AG09319 (cell line): ENCODE measurements at regions not wholly inside any gene's neighbourhood (a gene's known extent, or its start where the extent isn't known, plus 50 kb on each side); places are given as distances from the start of the nearest gene placed in this dataset.

Source experiments
- DNase-seq: peaks from one replicate; pipeline ENCODE4 v3.0.0-alpha.2; 2010; ENCODE audit warnings: low read depth; ENCODE audit errors: extremely low read depth
- TF ChIP-seq, protein P1 (sequence below): IDR thresholded peaks from 2 replicates; pipeline ENCODE4 v1.5.1; 2011; ENCODE audit warnings: low read depth, mild to moderate bottlenecking, inconsistent platforms, low read length, moderate library complexity

DNA sequence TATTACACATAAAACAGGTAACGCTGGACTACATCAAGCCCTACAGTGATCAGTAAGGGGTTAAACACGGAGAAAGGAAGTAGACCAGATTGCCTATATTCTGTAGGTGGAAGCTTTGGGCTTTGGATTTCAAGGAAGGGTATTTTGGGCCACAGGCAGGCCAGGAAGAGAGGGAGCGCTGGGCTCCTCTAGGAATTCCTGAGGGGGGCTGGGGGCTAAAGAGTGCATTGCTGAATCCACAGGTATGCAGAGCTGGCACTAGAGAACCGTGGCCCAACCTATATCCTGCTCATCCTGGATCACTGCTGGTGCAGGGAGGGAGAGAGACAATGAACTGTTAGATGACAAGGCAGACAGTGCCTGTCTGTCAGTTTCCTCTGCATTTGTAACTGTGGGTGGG is 367.1 kb downstream of the CSNK1G3 start:
- TF ChIP-seq, protein P1, sequence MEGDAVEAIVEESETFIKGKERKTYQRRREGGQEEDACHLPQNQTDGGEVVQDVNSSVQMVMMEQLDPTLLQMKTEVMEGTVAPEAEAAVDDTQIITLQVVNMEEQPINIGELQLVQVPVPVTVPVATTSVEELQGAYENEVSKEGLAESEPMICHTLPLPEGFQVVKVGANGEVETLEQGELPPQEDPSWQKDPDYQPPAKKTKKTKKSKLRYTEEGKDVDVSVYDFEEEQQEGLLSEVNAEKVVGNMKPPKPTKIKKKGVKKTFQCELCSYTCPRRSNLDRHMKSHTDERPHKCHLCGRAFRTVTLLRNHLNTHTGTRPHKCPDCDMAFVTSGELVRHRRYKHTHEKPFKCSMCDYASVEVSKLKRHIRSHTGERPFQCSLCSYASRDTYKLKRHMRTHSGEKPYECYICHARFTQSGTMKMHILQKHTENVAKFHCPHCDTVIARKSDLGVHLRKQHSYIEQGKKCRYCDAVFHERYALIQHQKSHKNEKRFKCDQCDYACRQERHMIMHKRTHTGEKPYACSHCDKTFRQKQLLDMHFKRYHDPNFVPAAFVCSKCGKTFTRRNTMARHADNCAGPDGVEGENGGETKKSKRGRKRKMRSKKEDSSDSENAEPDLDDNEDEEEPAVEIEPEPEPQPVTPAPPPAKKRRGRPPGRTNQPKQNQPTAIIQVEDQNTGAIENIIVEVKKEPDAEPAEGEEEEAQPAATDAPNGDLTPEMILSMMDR, result no peak
- DNase-seq, result no peak

DNA sequence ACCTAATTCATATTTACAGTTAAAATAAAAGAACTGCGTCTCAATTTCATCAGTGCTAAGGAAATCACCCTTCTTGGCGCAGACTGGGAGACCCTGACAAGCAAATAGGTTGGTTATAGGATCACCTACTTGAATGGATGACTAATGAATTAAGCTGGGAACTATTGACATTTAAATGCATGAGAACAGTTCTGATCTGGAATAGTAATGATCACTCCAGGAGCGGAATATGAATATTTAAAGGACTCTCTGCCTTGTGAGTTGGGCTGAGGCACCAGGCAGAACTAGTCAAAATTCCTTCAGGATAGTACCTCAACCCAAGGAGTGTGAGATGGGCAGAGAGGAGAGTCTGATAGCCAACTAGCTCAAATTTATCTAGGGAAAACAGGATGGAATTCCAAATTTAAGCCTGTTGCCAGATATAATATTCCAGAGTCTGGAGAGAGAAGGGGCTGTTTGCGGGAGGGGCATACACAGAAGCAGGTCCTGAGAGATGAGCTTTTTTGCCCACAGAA is 364.4 kb downstream of the CSNK1G3 start:
- TF ChIP-seq, protein P1, result no peak

DNA sequence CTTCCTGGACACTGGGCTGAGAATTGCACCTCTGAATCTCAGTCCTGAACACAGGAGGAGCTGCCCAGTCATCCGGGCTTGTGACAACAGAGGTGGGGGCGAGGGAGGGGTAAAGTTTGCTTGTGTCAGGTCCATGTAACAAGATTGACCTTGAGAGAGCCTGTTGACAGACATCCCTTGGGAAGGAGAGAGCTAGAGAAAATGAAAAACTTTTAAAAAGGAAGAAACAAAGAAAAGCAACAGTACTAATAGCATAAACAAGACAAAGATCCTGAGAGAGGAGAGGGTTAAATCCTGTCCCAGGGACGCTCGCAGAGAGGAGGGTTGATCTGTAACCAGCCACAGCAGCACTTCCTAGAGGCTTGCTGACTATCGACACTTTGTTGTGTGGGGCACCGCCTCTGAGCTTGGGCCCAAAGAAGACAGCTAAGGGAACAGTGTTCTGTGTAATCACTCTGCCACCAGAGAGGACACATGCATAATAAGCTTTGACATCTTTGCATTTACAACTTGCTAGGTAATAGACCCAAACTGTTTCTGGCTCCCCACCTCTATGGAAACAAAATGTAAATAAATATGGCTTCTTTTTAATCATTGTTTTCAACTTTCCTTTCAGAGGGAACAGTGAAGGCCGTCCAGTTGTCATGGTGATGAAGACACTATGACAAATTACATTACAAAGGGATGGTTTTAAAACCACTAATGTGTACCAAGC is 363.7 kb downstream of the CSNK1G3 start:
- DNase-seq, result no peak
- TF ChIP-seq, protein P1, result no peak

More for the DNA sequence above, 364.4 kb downstream of the CSNK1G3 start:
- DNase-seq, result no peak

DNA sequence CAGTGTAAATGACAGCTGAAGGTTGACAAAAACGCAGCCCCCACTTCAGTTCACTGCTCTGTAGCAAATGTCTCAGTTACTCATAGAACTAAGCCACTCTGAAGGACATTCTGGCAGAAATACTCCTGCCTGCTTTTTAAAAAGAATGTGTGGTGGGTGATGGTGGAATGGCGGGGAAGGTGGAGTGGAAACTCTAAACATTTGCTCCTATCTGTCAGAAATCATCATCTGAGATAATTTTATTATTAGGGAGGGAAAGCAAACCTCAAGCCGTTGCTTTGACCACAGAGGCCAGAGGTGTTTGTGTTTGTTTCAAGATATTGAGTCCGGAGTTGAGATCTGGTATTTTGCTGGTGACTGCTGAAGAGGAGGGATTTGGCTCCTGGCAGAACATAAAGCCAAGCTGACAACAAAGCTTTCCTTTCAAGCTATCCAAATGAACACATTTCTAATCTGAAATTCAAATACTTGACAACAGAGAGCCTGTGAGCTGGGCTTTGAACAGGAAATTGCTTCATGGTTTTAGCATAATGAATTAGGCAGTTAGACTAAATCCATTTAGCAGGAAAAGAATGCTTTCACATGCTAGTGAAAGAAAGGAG is 362.7 kb downstream of the CSNK1G3 start:
- no peak for DNase-seq
- TF ChIP-seq, protein P1, result no peak

DNA sequence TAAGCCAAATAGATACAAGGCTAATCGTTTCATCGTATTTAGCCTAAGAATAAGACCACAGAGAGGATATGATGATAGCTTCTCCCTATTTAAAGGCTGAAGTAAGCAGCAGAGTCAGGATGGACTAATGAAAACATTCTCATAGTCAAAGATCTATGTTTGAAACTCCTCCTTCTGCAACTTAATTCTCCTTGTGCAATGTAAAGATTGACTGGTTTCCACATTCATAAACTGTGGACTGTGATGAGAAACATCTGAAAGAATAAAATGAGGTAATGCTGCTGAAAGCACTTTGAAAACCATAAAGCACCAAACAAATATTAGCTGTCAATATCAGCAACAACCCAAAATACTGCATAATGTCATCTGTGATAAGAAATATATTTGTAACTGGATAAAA is 361.9 kb downstream of the CSNK1G3 start:
- TF ChIP-seq, protein P1, result no peak
- DNase-seq, result no peak

DNA sequence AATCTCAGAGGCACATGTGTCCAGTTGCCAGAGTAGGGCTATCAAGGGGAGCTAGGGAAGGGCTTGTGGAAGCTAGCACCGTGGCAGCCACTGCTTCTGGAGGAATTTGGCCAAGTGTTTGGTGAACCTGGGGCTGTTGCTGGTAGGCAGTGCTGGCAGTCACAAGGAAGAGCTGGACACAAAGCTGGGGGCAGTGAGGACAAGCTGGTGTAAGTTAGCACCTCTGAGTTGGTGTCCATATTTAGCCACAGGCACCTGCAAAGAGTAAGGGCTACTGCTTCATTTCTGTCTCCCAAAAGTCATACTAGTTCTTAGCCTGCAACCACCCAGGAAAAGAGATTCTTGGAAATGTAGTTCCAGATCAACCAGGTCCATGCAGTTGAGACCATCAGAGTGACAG is 359.4 kb downstream of the CSNK1G3 start:
- TF ChIP-seq, protein P1, result no peak
- DNase-seq, result no peak

DNA sequence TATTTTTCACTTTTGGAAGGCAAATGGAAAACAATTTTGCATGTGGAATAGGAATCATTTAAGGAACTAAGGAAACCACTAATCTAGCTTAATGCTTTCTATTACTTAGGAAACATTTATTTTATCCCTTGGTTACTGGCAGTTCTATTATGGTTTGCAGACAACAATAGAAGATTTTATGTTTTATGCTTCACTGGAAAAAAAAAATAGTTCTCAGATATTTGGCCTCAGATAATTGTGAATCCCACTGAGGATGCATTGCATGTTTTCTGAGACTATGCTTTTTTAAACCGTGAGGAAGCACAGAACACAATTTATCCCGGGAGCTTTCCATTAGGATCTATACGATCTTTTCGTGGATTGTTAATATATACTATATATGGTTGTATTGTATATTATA is 356.9 kb downstream of the CSNK1G3 start:
- DNase-seq, result no peak
- TF ChIP-seq, protein P1, result no peak
